SH-SY5Y (cell line): ENCODE measurements at regions not wholly inside any gene's neighbourhood (a gene's known extent, or its start where the extent isn't known, plus 50 kb on each side); places are given as distances from the start of the nearest gene placed in this dataset.

ENCODE experiments used
- GATA2 ChIP-seq: IDR thresholded peaks from 2 replicates; pipeline ENCODE4 v1.6.1; 2011; ENCODE audit warnings: mild to moderate bottlenecking, low read depth, low read length
- GATA3 ChIP-seq: IDR thresholded peaks from 2 replicates; pipeline ENCODE4 v1.6.1; 2011; ENCODE audit warnings: low read depth, mild to moderate bottlenecking, low read length, moderate library complexity

GRCh38 chr4:111127841-111128240 lies 505.0 kb upstream of the PITX2 start:
- TF ChIP-seq GATA2 (no peak), GATA3 (no peak)
